Urinary bladder (tissue), 3 donors: ENCODE measurements at regions not wholly inside any gene's neighbourhood (a gene's known extent, or its start where the extent isn't known, plus 50 kb on each side); places are given as distances from the start of the nearest gene placed in this dataset.

Source experiments
- DNase-seq: peaks from one replicate; pipeline ENCODE4 v3.0.0-alpha.2; 2015; ENCODE audit errors: extremely low spot score
- H3K27ac ChIP-seq: one replicate; pipeline ENCODE4 v1.5.1; 2013; ENCODE audit warnings: low read depth, mild to moderate bottlenecking, moderate library complexity
- H3K36me3 ChIP-seq: one replicate; pipeline ENCODE4 v1.6.1; 2013; ENCODE audit warnings: mild to moderate bottlenecking, moderate library complexity; ENCODE audit not compliant: insufficient read depth
- H3K4me1 ChIP-seq: one replicate; pipeline ENCODE4 v1.6.1; 2013; ENCODE audit warnings: mild to moderate bottlenecking, moderate library complexity; ENCODE audit not compliant: insufficient read depth
- H3K4me3 ChIP-seq: one replicate; pipeline ENCODE4 v1.5.1; 2013; ENCODE audit warnings: low read depth, low read length
- WGBS: extraction: QIAGEN DNeasy Blood & Tissue Kit; methylation state at CpG from one replicate; pipeline ENCODE4 v1.1.7; 2013; 5-methylcytosine and 5-hydroxymethylcytosine counted together
- donor health status: healthy with polysubstance abuse.
- donor health status: healthy.

DNA sequence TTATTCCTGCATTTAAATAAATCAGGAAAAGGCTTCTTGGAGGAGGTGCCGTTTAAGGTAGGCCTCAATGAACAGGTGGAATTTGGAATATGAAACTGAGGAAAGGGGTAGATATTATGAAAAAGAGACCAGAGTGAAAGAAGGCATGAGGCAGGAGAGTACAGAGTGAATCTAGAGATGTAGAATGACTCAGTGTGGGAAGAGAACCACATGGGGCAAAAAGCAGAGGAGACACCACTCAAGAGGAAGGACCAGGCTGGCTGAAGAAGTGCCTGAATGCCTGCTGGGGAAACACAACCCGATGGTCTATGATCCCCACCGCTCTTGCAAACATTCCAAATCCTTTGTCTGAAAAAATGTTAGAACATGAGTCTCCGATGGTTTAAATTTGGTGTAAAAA lies 1134.1 kb downstream of the VRK1 start:
- no peaks in the 10 kb centered on the region for H3K4me1 ChIP-seq
- DNase-seq = no peak
- H3K27ac ChIP-seq = no peak overlapping the region
- H3K4me3 ChIP-seq = no peak overlapping the region
- no peaks in the 10 kb centered on the region for H3K36me3 ChIP-seq
- WGBS = 88% methylated on average over 4 of the region's 4 CpGs

DNA sequence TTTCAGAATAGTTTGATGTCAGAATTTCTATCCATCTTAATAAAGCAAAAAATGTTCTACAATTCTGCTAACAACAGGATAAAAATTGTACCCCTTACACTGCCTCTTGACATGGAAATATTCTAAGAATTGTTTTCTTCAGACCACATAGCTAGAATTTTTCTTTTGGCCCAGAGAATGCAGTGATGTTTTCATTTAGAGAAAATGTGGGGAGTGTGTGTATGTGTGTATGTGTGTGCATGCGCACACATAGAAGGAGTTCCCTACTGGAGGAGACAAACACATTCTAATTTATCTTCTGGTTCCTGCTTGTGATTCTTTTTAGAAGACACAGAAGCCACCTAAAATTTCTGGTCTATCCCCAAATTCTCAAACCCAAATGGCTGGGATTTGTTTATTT lies 1145.7 kb downstream of the VRK1 start:
- Histone ChIP-seq H3K27ac (no peak overlapping the region), H3K4me1 (no peaks in the 10 kb centered on the region), H3K4me3 (no peak overlapping the region), H3K36me3 (no peaks in the 10 kb centered on the region)
- DNase-seq = no peak
- 90% methylated on average over 1 of the region's 1 CpG for WGBS

DNA sequence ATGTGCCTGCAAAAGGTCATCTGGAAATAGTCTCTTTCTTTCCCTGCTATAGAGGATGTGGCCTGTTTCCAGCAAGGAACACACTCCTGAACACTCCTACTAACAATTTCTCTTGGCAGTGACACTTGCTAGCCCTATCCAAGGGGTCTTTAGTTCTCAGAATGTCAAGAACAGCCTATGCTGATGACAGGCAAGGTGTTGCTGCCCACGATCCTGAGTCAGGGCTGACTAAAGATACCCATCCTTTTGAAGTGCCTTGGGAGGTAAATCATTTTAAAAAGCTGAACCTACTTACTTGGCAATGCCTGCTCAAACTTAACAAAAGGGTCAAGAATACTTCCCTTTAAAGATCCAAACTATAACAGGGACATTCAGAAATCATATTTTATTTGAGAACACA lies 1146.4 kb downstream of the VRK1 start:
- 47% methylated on average over 1 of the region's 1 CpG for WGBS

DNA sequence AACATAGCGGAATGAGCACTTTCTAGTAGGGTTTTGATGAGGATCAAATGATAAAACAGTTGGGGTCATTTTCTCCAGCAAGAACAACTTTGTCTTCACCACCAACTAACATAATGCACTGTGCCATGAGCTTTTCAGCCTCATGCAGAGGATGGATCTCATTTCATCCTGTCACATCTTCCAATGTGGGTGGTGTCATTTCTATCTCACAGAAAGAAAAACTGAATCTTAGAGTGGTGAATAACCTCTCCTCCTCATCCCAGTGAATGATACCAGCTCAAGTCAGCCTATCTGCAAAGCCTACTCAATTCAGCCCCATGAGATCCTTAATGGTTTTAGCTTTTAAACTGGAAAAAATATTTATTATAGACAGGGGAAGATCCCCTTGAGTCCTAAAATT lies 1147.2 kb downstream of the VRK1 start:
- Histone ChIP-seq H3K4me1 (no peaks in the 10 kb centered on the region), H3K36me3 (no peaks in the 10 kb centered on the region), H3K4me3 (no peak overlapping the region), H3K27ac (no peak overlapping the region)
- WGBS = 100% methylated on average over 1 of the region's 1 CpG
- DNase-seq = no peak

More for the DNA sequence above, 1146.4 kb downstream of the VRK1 start:
- Histone ChIP-seq H3K4me1 (no peaks in the 10 kb centered on the region), H3K27ac (no peak overlapping the region), H3K36me3 (no peaks in the 10 kb centered on the region), H3K4me3 (no peak overlapping the region)
- DNase-seq = no peak

DNA sequence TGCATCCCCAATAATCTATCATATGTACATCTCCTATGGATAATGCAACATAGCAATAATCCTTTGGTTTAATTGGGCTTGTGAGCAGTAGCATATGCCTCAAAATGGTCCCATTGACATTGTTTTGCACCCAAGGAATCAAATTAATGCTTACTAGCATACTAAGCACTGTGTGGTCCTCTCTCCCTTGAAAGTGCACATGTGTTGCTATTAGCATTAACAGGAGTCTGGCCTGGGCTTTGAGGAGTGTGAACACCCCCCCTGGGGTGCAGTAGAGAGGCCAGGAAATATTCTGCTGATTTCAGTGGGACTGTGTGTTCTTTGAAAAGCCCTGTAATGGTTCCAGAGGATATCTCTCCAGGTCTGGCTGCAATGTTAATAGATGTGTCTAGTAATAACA lies 1148.4 kb downstream of the VRK1 start:
- Histone ChIP-seq H3K4me1 (no peaks in the 10 kb centered on the region), H3K27ac (no peak overlapping the region), H3K4me3 (no peak overlapping the region), H3K36me3 (no peaks in the 10 kb centered on the region)
- no peak for DNase-seq

DNA sequence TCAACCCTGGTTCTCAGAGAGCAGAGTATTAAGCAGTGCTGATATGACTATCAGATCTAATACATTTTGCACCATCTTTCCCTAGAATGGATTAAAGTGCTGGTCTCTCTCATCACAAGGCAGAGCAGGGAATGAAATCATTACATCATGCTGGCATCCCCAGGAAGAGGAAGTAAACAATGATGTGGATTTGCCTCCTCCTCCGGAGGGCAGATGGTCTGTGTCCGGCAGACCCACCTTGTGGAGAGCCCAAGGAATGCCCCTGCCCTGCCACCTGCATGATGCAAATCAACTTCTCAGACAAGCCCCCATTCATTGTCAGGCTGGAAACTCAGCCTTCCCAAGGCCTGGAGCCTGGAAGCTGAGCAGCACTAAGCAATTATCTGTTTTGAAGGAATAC lies 1149.1 kb downstream of the VRK1 start:
- Histone ChIP-seq H3K4me1 (no peaks in the 10 kb centered on the region), H3K4me3 (no peak overlapping the region), H3K36me3 (no peaks in the 10 kb centered on the region), H3K27ac (no peak overlapping the region)
- DNase-seq = peak; percentile 6
- WGBS = 19% methylated on average over 2 of the region's 2 CpGs

DNA sequence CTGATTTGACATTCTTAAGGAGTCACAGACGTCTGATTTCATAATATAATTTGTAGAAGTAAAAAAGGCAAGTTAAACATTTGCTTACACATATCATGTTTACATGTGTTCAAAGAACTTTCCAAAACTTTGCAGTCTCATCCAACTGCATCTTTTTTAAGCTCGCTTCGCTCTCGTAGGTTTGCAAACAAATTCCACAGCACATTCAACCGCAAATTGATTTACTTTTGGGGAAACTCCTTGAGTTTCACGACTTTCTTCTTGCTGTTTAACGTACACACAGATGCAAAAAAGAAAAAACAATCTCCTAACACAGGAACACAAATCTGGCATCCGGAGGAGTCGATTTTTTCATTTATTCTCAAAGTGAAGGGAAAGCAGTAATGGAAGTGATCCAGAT lies 1149.5 kb downstream of the VRK1 start:
- Histone ChIP-seq H3K4me1 (no peaks in the 10 kb centered on the region), H3K4me3 (no peak overlapping the region), H3K36me3 (no peaks in the 10 kb centered on the region), H3K27ac (no peak overlapping the region)
- no peak for DNase-seq
- WGBS = 70% methylated on average over 9 of the region's 9 CpGs

DNA sequence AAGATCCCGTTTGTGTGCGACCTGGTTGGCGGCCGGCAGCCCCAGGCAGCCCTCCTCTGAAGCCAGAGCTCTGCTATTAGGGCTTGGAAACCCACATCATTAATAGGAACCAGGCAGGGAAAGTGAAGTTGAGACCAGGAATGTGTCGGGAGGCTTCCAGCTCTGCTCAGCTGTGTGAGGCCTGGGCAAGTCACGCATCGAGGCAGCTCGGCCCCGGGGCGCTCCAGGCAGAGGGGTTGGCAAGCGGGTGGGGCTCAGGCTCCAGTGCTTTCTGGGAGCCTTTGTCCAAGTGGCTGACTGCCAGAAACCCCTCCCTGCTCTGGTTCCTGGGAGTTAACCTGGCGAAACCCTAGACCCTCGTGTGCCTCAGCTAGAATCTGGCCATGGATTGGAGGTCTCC lies 1151.7 kb downstream of the VRK1 start:
- H3K4me3 ChIP-seq = no peak overlapping the region
- no peaks in the 10 kb centered on the region for H3K4me1 ChIP-seq
- no peak for DNase-seq
- H3K27ac ChIP-seq = no peak overlapping the region
- WGBS = 73% methylated on average over 13 of the region's 13 CpGs
- H3K36me3 ChIP-seq = no peaks in the 10 kb centered on the region

DNA sequence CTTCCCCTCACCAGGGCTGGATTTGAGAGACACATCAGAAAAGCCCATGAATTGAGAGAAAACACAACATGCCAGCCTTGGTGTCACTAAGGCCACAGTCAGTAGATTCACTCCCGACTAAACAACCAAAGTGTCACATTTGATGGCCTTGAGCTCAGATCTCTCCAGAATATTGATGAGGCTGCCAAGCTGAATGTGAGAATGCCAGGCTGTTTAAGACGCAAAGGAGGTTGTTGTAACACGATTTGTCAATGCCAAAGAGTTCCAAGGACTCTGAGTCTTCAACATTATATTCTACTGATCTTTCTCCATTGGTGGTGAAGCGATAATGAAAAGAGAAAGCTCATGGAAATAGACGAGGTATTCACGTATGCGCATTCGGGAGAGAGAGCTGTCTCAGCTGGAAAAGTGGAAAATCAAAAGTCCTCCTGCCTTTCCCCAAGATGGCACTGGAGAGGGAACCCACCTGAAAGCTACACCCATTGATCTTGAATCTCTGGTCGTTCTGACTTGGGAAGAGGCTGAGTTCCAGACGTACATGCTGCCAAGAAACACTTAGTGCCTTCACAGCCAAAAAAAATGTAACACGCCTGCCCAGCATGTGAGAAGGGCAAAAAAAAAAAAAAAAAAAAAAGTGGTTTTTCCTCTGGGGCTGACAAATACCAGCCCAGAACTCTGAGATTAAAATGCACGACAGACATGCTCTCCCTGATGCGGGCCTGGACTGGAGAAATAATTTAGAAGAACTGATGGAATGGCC lies 1159.6 kb downstream of the VRK1 start:
- Histone ChIP-seq H3K36me3 (no peaks in the 10 kb centered on the region), H3K4me3 (no peak overlapping the region), H3K27ac (no peak overlapping the region), H3K4me1 (no peaks in the 10 kb centered on the region)
- WGBS = 79% methylated on average over 13 of the region's 13 CpGs
- no peak for DNase-seq

DNA sequence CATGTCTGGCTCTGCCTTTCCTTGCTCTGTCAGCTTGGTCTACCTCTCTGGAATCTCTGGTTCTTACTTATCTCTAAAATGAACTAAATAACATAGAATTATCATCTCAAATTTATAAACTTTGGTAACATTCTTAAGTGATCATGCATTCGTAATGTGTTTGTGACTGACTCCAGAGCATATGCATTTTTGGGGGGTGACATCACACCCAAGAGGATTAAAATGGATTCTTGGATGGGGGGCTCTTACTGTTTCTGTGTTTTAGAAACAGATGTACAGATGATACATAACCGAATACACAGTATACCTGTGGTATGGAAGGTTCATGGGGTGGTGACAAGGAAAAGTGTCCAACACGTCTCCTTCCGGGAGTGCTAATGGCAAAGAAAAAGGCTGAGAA lies 1162.1 kb downstream of the VRK1 start:
- no peak overlapping the region for H3K27ac ChIP-seq
- no peak for DNase-seq
- 71% methylated on average over 4 of the region's 4 CpGs for WGBS
- H3K4me3 ChIP-seq = no peak overlapping the region
- no peaks in the 10 kb centered on the region for H3K36me3 ChIP-seq
- no peaks in the 10 kb centered on the region for H3K4me1 ChIP-seq

DNA sequence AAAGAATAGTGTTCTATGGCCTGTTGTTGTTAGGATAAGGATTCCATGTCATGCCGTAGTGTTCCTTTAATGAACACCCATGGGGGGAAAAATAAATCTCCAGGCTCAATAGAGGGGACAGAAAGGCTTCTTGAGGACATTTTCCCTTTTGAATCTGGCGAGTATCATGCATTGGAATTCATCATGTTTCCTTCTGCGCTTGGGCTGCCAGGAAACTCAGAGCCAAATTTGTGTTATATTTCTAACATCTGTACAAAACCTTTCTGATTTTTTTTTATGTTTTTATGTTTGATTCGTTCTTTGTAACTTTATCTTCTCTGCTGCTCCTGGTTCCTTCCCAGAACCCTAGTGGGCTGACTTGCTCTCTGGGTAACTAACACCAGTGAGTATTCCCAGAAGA lies 1163.3 kb downstream of the VRK1 start:
- no peak for DNase-seq
- WGBS = 86% methylated on average over 4 of the region's 4 CpGs
- H3K4me1 ChIP-seq = no peaks in the 10 kb centered on the region
- H3K36me3 ChIP-seq = no peaks in the 10 kb centered on the region
- H3K27ac ChIP-seq = no peak overlapping the region
- H3K4me3 ChIP-seq = no peak overlapping the region

DNA sequence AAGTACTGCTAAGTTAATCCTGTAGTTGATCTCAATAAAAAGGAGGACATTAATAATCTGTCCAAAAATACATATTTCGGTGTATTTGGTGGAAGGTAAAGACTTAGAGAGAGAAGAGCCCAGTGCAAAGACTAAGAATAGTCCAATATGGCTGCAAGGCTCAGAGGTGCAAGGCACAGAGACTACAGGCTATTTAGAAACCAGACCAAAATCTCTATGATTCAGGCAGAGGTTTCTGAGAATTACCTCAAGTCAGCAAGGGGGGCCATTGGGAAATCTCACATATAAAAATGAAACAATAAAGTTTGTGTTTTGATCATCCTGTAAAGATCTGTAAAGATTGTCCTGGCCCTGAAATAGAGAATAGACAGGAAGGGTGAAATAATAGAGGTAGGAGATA lies 1173.0 kb downstream of the VRK1 start:
- no peak overlapping the region for H3K4me3 ChIP-seq
- no peaks in the 10 kb centered on the region for H3K36me3 ChIP-seq
- no peak overlapping the region for H3K27ac ChIP-seq
- H3K4me1 ChIP-seq = no peaks in the 10 kb centered on the region
- WGBS = 92% methylated on average over 1 of the region's 1 CpG
- DNase-seq = no peak

DNA sequence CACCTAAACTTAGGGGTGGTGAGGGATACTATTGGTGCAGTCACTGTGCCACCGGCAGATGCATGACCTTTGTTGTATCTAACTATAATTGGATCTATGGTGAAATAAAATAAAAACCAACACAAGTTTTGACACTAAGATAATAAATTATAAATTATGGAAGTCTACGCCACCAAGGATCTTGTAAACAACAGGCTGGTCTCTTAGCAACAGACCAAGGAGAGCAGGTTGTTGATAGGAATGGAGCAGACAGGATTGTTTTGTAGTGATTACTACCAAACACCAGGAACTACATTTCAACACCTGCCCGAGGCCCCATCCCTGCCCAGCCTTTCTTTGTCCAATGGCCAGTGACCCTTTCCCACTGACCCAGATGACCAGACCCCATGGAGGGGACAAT lies 1178.0 kb downstream of the VRK1 start:
- 47% methylated on average over 3 of the region's 3 CpGs for WGBS
- Histone ChIP-seq H3K4me1 (no peaks in the 10 kb centered on the region), H3K36me3 (no peaks in the 10 kb centered on the region), H3K4me3 (no peak overlapping the region), H3K27ac (no peak overlapping the region)
- no peak for DNase-seq

DNA sequence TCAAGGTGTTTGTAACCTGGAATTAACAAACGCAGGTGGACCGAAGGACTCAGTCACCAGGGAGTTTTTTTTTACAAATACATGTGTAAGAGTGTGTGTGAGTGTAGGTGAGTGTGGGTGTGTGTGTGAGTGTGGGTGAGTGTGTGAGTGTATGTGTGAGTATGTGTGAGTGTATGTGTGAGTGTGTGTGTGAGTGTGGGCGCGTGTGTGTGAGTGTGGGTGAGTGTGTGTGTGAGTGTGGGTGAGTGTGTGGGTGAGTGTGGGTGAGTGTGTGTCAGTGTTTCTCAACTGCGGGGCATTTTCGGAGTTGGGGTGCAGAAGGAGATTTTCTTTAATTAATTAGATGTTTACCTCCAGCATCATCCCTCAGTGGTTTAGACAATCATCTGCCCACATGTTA lies 1178.8 kb downstream of the VRK1 start:
- Histone ChIP-seq H3K27ac (no peak overlapping the region), H3K36me3 (no peaks in the 10 kb centered on the region), H3K4me3 (no peak overlapping the region), H3K4me1 (no peaks in the 10 kb centered on the region)
- no peak for DNase-seq
- 84% methylated on average over 6 of the region's 6 CpGs for WGBS

DNA sequence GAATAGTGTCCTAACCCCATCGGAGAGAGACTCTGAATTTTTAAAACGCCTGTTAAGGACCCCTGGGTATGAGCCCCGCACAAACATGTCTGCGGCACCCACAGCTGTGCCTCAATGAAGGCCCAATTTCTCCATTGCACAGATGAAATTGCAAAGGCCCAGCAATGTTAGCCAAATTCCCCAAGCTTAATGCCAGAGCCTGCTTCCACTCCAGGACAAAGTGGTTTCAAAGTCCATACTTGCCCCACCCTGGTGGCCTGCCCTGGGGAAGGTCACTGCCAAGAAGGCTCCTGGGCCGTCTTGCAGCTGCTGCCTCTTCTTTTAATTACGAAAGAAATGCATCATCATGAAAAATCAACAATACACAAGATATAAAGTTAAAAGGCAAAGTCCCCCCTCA lies 1179.7 kb downstream of the VRK1 start:
- H3K27ac ChIP-seq = no peak overlapping the region
- DNase-seq = no peak
- H3K4me3 ChIP-seq = peak overlapping the region; percentile 6
- no peaks in the 10 kb centered on the region for H3K36me3 ChIP-seq
- no peaks in the 10 kb centered on the region for H3K4me1 ChIP-seq
- 67% methylated on average over 6 of the region's 6 CpGs for WGBS
